ENCODE measurements at regions not wholly inside any gene's neighbourhood (a gene's known extent, or its start where the extent isn't known, plus 50 kb on each side); places are given as distances from the start of the nearest gene placed in this dataset.
"Not testable (repeated sequence)": the region's sequence is repeated elsewhere in the genome, so short reads cannot be mapped to it uniquely, and the experiment has no call there.

DNA sequence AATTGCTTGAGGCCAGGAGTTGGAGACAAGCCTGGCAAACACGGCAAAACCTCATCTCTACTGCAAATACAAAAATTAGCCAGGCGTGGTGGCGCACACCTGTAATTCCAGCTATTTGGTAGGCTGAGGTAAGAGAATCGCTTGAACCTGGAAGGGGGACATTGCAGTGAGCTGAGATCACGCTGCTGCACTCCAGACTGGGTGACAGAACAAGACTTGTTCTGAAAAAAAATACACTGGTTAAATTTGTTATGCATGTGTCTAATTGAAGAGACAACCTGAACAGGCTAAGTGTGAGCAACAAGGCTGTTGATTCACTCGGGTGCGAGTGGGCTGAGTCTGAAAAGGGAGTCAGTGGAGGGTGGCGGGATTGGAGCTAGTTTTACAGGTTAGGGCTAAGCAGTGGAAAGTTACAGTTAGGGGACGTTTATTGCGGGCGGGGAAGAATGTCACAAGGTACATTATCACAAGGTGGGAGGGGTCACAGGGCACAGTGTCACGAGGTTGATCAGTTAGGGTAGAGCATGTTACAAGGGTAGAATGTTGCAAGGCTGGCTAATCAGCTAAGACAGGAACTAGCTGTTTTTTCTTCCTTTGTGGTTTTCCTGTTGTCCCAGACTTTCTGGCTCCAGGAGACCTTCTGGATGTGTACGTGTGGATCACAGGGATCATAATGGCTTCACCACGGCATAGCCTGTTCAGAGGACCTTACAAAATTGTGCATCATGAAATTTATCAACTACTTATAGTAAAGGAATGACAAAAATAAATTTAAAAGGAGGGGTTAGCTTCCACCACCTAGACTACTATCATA, 115.8 kb downstream of the NAA11 start:
- H3K4me1 Mint-ChIP-seq, result no peaks in the 10 kb centered on the region
- no peak overlapping the region for H3K27ac Mint-ChIP-seq
- H3K9me3 Mint-ChIP-seq, result peaks cover 0 to 13% (median 3%) of the 10 kb centered on the region in 6 donors
- DNase-seq, result no peak
- no peak overlapping the region for H3K4me3 Mint-ChIP-seq
- H3K36me3 Mint-ChIP-seq, result no peaks in the 10 kb centered on the region
- no peaks in the 10 kb centered on the region for H3K27me3 Mint-ChIP-seq (ENCODE audit: low read depth in 3 of 3)

DNA sequence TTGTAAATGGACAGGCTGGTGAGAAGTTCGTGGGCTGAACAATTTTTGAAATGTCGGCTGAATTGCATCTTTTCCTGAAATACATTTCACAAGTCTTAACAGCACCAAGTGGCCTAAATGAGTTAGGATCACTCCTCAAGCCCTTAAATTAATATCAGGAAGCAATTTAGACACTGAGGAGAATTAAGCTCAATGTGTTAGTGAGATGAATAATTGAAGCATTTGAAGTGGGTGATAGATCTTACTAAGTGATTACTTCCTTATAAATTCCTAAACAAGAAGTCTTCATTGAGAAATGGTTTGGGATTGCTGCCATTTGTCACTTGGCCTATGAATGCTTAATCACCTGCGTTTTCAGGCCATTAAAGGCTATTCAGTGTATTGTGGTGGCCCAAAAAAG, 116.8 kb downstream of the NAA11 start:
- Mint-ChIP-seq H3K27me3 (ENCODE audit: low read depth in 3 of 3) (no peaks in the 10 kb centered on the region), H3K36me3 (no peaks in the 10 kb centered on the region), H3K27ac (no peak overlapping the region), H3K4me3 (no peak overlapping the region), H3K9me3 (peaks cover 0 to 13% (median 3%) of the 10 kb centered on the region in 6 donors), H3K4me1 (no peaks in the 10 kb centered on the region)
- DNase-seq, result no peak

DNA sequence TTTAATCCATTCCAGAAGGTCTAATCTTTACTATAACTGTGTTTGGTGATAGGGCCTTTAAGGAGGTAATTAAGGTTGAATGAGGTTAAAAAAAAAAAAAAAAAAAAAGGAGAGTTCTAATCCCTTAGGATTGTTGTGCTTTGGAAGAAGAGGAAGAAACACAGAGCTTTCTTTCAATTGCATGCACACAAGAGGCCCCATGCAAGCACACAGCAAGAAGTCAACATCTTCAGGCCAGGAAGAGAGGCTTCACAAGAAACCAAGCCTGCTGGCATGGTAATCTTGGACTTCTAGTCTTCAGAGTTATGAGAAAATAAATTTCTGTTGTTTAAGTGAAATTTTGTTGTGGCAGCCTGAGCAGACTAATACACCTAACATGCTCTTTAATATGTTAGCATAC, 118.6 kb downstream of the NAA11 start:
- Mint-ChIP-seq H3K9me3 (peaks cover 0 to 13% (median 3%) of the 10 kb centered on the region in 6 donors), H3K27ac (no peak overlapping the region), H3K36me3 (no peaks in the 10 kb centered on the region), H3K4me3 (no peak overlapping the region), H3K27me3 (ENCODE audit: low read depth in 3 of 3) (no peaks in the 10 kb centered on the region), H3K4me1 (no peaks in the 10 kb centered on the region)
- no peak for DNase-seq

DNA sequence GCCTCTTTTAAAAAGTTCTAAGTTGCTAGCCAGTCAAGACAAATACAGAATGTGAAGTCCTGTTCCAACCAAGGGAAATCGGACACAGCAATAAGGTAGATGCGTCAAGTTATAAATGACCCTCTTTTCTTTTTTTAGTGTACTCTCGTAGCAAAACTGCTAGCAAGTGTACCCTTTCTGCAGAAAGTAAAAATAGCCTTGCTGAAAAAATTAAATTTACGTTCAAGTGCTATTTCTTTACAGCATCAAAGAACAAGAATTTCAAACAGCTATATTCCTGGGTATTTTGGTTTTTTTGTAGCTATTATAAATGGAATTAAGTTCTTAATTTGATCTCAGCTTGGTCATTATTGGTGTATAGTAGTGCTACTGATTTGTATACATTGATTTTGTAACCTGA, 119.2 kb downstream of the NAA11 start:
- Mint-ChIP-seq H3K4me1 (no peaks in the 10 kb centered on the region), H3K9me3 (peaks cover 0 to 13% (median 3%) of the 10 kb centered on the region in 6 donors), H3K27me3 (ENCODE audit: low read depth in 3 of 3) (no peaks in the 10 kb centered on the region), H3K4me3 (no peak overlapping the region), H3K27ac (no peak overlapping the region), H3K36me3 (no peaks in the 10 kb centered on the region)
- DNase-seq, result no peak

DNA sequence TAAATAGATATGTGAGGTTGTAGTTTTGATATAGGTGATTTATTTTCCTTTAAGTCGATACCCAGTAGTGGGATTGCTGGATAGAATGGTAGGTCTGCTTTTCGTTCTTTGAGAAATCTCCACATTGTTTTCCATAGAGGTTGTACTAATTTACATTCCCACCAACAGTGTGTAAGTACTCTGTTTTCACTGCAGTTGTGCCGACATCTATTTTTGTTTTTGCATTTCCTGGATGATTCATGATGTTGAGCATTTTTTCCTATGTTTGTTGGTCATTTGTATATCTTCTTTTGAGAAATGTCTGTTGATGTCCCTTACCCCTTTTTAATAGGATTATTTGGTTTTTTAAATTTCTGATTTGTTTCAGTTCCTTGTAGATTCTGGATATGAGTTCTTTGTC, 120.7 kb downstream of the NAA11 start:
- no peak for DNase-seq
- H3K36me3 Mint-ChIP-seq, result no peaks in the 10 kb centered on the region
- H3K27me3 Mint-ChIP-seq (ENCODE audit: low read depth in 3 of 3), result no peaks in the 10 kb centered on the region
- H3K9me3 Mint-ChIP-seq, result peaks cover 0 to 9% (median 3%) of the 10 kb centered on the region in 6 donors
- no peaks in the 10 kb centered on the region for H3K4me1 Mint-ChIP-seq
- no peak overlapping the region for H3K27ac Mint-ChIP-seq
- H3K4me3 Mint-ChIP-seq, result no peak overlapping the region

DNA sequence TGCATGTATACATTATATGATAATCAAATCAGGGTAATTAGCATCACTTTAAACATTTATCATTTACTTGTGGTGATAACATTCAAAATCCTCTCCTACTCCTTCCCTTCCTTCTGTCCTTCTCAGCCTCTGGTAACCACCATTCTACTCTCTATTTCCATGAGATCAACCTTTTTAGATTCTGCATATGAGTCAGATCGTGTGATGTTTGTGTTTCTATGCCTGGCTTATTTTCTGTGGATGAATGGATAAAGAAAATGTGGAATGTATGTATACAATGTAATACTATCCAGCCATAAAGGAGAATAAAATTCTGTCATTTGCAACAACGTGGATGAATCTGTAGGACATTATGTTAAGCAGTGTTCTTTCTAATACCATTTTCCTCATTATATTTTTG, 123.9 kb downstream of the NAA11 start:
- Mint-ChIP-seq H3K4me1 (no peaks in the 10 kb centered on the region), H3K27me3 (ENCODE audit: low read depth in 3 of 3) (no peaks in the 10 kb centered on the region), H3K4me3 (no peak overlapping the region), H3K36me3 (no peaks in the 10 kb centered on the region), H3K9me3 (peaks cover 0 to 8% (median 2%) of the 10 kb centered on the region in 6 donors), H3K27ac (no peak overlapping the region)
- DNase-seq, result no peak

DNA sequence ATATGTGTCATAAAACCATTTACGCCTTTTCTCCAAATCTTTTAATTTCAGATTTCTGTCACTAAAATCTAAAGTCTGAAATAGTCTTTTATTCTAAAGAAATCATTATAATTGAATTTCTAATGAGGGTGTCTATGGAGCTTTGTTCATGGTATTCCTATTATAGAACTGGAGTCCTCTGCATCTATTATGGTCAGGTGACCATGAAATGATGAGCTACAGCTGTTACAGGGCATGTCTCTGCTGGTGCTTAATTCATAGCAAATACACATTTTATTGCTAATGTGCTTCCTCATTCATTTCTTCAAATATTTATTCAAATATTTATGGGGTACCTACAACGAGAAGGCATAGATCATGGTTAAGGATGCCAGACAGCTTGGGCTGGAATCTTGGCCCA, 126.1 kb downstream of the NAA11 start:
- no peak overlapping the region for H3K4me3 Mint-ChIP-seq
- H3K36me3 Mint-ChIP-seq, result no peaks in the 10 kb centered on the region
- H3K27me3 Mint-ChIP-seq (ENCODE audit: low read depth in 3 of 3), result no peaks in the 10 kb centered on the region
- no peaks in the 10 kb centered on the region for H3K4me1 Mint-ChIP-seq
- peaks cover 0 to 11% (median 5%) of the 10 kb centered on the region in 6 donors for H3K9me3 Mint-ChIP-seq
- H3K27ac Mint-ChIP-seq, result no peak overlapping the region
- DNase-seq, result no peak

DNA sequence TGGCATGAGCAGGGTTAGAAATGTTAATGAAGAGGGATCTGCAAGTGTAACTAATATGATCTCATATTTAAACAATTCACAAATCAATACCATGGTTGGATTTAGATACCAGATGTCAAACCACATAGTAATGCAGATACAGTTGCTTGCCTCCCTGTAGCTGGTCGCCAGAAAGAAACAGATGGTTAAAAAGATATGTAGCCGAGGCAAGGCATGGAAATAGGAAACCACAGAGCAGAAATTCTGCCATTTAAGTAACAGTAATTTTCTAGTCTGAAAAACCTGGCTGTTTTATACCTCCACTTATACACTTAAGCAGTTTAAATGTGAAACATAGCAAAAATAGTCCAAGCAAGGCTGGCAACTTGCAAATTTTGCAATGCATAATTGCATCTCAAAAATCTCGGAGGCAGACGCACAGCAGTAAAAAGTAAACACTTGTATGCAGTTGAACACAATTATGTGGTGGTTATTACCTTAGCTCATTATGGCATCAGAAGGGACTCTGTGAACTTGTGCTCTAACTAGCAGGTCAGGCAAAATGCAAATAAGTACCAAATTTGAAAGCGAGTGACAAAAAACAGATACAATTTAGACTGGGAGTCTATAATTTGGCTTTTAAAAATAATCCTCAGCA, 126.8 kb downstream of the NAA11 start:
- no peak overlapping the region for H3K27ac Mint-ChIP-seq

DNA sequence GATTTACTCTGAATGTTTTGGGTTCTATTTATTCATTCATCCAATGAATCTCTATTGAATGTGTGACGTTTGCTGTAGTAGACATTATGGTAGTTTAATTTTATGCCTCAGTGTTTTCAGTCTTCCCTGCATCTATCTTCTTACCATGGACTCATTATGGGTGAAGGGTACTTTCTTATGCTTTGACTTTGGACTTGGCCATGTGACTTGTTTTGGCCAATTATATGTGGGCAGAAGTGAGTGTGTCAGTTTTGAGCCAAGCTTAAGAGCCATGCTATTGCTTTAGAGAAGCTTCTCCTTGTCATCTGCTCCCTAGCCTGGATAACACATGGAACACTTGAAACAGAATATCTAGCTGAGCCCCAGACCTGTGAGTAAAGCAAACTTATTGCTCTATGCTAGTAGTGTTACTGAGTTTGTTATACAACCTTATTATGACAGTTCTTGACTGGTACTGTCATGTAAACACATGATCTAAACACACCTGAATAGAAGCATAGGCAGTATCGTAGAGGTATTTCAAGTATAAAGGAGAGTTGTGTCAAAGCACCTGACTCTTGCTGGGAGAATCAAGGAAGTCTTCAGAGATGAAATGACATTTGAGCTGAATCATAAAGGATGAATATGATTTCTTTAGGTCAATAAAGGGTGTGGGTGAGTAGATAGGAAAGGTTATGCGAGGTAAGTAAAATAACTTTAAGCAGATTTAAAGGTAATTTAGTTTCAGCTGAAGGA, 128.4 kb downstream of the NAA11 start:
- Mint-ChIP-seq H3K9me3 (peaks cover 0 to 15% (median 7%) of the 10 kb centered on the region in 6 donors), H3K27me3 (ENCODE audit: low read depth in 3 of 3) (no peaks in the 10 kb centered on the region), H3K27ac (no peak overlapping the region), H3K4me1 (no peaks in the 10 kb centered on the region), H3K4me3 (no peak overlapping the region), H3K36me3 (no peaks in the 10 kb centered on the region)
- DNase-seq, result no peak

More for the DNA sequence above, 126.8 kb downstream of the NAA11 start:
- no peak overlapping the region for H3K4me3 Mint-ChIP-seq
- H3K36me3 Mint-ChIP-seq, result no peaks in the 10 kb centered on the region
- H3K27me3 Mint-ChIP-seq (ENCODE audit: low read depth in 3 of 3), result no peaks in the 10 kb centered on the region
- peaks cover 0 to 14% (median 5%) of the 10 kb centered on the region in 6 donors for H3K9me3 Mint-ChIP-seq
- no peaks in the 10 kb centered on the region for H3K4me1 Mint-ChIP-seq
- DNase-seq, result no peak

DNA sequence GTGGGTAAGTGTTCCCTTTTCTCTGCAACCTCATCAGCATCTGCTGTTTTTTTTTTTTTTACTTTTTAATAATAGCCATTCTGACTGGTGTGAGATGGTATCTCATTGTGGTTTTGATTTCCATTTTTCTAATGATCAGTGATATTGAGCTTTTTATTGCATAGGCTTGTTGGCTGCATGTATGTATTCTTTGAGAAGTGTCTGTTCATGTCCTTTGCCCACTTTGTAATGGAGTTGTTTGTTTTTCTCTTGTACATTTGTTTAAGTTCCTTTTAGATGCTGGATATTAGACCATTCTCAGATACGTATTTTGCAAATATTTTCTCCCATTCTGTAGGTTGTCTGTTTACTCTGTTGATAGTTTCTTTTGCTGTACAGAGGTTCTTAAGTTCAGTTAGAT, 134.6 kb downstream of the NAA11 start:
- H3K36me3 Mint-ChIP-seq; DNase-seq; H3K27me3 Mint-ChIP-seq (ENCODE audit: low read depth in 3 of 3); H3K4me1 Mint-ChIP-seq; H3K27ac Mint-ChIP-seq; H3K4me3 Mint-ChIP-seq: not testable (repeated sequence)
- peaks cover 10 to 33% (median 20%) of the 10 kb centered on the region in 6 donors for H3K9me3 Mint-ChIP-seq

DNA sequence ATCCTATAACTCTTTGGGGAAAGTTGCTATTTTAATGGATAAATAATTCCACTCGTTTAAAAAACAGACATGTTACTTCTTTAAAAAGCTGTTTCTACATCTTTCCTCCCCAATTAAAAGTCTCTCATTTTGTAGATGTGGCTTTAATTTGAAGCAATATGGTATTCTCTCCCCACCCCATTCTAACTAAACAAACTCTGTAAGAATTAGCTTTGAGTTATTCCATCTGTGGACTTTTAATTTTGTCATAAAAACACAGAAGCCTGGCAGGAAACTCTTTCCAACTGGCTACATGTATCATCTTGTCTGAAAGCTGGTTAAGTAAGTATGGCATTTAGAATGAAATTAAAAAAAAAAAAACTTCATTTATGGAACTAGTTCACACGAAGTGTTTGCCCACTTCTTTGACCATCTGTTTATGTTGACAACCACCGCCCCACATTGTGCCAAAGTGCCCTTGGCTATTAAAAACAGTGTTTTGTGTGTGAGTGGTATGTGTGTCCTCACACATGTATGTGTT, 140.3 kb downstream of the NAA11 start:
- H3K9me3 Mint-ChIP-seq, result peaks cover 6 to 21% (median 14%) of the 10 kb centered on the region in 6 donors
- H3K4me3 Mint-ChIP-seq, result no peak overlapping the region
- no peak for DNase-seq
- H3K4me1 Mint-ChIP-seq, result no peaks in the 10 kb centered on the region
- H3K36me3 Mint-ChIP-seq, result peaks cover 0 to 3% (median 3%) of the 10 kb centered on the region in 3 donors
- peaks cover 0 to 2% (median 0%) of the 10 kb centered on the region in 3 donors for H3K27me3 Mint-ChIP-seq (ENCODE audit: low read depth in 3 of 3)
- H3K27ac Mint-ChIP-seq, result no peak overlapping the region

DNA sequence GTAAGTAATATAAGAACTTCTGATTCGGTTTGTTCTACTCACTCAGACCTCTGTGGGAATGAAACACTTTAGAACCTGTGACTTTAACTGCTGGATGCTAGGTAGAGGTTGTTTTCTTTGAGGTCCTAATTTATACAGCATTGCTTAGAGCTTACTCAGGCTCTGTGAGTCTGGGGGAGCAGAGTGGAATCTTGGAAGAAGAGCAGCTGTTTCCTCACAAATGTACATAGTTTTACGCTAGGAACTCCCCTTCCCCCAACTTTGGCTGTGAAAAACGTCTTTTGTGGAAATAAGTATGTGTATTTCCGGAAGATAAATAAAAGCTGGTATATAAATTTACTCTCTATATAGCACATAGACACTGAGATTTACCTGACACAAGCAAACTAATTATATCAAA, 141.4 kb downstream of the NAA11 start:
- no peak for DNase-seq
- no peak overlapping the region for H3K27ac Mint-ChIP-seq
- H3K4me3 Mint-ChIP-seq, result no peak overlapping the region
- no peaks in the 10 kb centered on the region for H3K4me1 Mint-ChIP-seq
- peaks cover 0 to 3% (median under 1%) of the 10 kb centered on the region in 3 donors for H3K36me3 Mint-ChIP-seq
- H3K9me3 Mint-ChIP-seq, result peaks cover 5 to 21% (median 11%) of the 10 kb centered on the region in 6 donors
- peaks cover 0 to 2% (median 0%) of the 10 kb centered on the region in 3 donors for H3K27me3 Mint-ChIP-seq (ENCODE audit: low read depth in 3 of 3)

DNA sequence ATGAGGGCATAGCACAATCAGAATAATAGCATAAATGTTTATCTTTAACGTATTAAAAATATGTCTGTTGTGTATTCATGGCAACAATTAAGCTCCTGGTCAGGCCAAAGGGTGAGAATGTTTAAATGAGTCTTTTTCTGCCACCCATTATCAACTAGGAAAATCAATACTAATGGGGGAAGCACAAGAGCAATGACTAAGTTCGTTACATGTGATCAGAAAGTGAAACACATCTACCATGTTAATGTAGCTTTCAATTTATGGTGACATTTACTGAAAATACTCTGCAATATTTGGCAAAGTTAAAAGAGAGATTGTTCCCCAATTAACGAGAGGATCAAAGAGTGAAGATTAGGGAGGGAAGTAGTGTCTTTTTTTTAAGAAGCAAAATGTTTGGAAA, 143.7 kb downstream of the NAA11 start:
- no peak for DNase-seq
- Mint-ChIP-seq H3K4me1 (no peaks in the 10 kb centered on the region), H3K4me3 (no peak overlapping the region), H3K36me3 (no peaks in the 10 kb centered on the region), H3K27me3 (ENCODE audit: low read depth in 3 of 3) (peaks cover 0 to 2% (median 0%) of the 10 kb centered on the region in 3 donors), H3K27ac (no peak overlapping the region), H3K9me3 (peaks cover 0 to 17% (median 6%) of the 10 kb centered on the region in 6 donors)

DNA sequence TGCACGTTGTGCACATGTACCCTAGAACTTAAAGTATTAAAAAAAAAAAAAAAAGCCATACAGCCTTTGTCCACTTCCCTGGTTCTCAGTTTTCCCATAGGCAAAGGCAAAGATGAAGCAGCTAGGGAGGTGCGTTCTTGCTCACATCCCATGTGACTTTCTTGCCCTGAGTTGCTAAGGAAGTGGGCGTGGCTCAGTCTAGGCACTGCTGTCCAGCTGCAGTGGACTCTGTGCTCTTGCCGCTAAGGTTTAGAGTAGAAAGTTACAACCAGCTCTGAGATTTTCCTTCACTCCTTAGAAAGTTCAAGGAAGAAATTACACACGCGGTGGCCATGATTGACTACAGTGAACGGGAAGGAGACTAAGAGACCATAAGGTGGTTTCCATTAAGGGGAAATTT, 144.7 kb downstream of the NAA11 start:
- no peak overlapping the region for H3K4me3 Mint-ChIP-seq
- DNase-seq, result no peak
- no peaks in the 10 kb centered on the region for H3K36me3 Mint-ChIP-seq
- H3K27ac Mint-ChIP-seq, result no peak overlapping the region
- H3K9me3 Mint-ChIP-seq, result peaks cover 0 to 12% (median 6%) of the 10 kb centered on the region in 6 donors
- H3K4me1 Mint-ChIP-seq, result no peaks in the 10 kb centered on the region
- peaks cover 0 to 2% (median 0%) of the 10 kb centered on the region in 3 donors for H3K27me3 Mint-ChIP-seq (ENCODE audit: low read depth in 3 of 3)
